ENCODE measurements at regions not wholly inside any gene's neighbourhood (a gene's known extent, or its start where the extent isn't known, plus 50 kb on each side); places are given as distances from the start of the nearest gene placed in this dataset.

GRCh38 chr9:117887941-117888340 lies 183.7 kb downstream of the TLR4 start:
- TF ChIP-seq POLR2AphosphoS5 (IDR thresholded peaks at IDR 0.05) (no peak), CTCF (IDR thresholded peaks at IDR 0.05) (no peak)
